HCT116 (cell line): ENCODE measurements at regions not wholly inside any gene's neighbourhood (a gene's known extent, or its start where the extent isn't known, plus 50 kb on each side); places are given as distances from the start of the nearest gene placed in this dataset.

ENCODE experiments used
- ATAC-seq: fragments of 200-7000 bp; cut with Tn5 transposase; 2 replicates; pipeline ENCODE4 v1.9.1; 2020; ENCODE audit warnings: mild to moderate bottlenecking, moderate library complexity
- BruUV-seq: library from RNA; stranded (reverse); fragments of 400-500 nt; replicated peaks from 2 replicates; lab custom pipeline; 2021; lab: Mats Ljungman, UMichigan
- CTCF ChIA-PET: fragments of 300-600 bp; sonication (Branson Sonifier 250); formaldehyde crosslinking; loops from one replicate; lab custom pipeline; 2021; ENCODE audit warnings: antibody characterized with exemption; lab: Charles Lee
- POLR2A ChIA-PET: fragments of 300-600, 350-600 bp; sonication (Branson Sonifier 250); formaldehyde crosslinking; loops from one replicate; lab custom pipeline; 2021; ENCODE audit warnings: antibody characterized with exemption; lab: Charles Lee
- RAD21 ChIA-PET, 2 experiments: fragments of 300-600 bp; sonication (Branson Sonifier 250); formaldehyde crosslinking; loops; one replicate each; lab custom pipeline; 2023; ENCODE audit warnings: low total read pairs in 2 of 2; ENCODE audit not compliant: uncharacterized antibody in 2 of 2, unreplicated experiment in 2 of 2, low non-redundant PET in 1 of 2; lab: Charles Lee
- DNase-seq: peaks from one replicate; pipeline ENCODE4 v3.0.0-alpha.2; 2010; ENCODE audit warnings: low read depth, low spot score
- H2AFZ ChIP-seq: fragments of 200-600 bp; shearing (Covaris generic), sonication (generic); 2 replicates; pipeline ENCODE4 v1.6.1; 2017; ENCODE audit warnings: low read depth, mixed run types, mixed read lengths, antibody characterized with exemption, low read length; ENCODE audit not compliant: poor library complexity, severe bottlenecking
- H3K27ac ChIP-seq: 2 replicates; pipeline ENCODE4 v1.5.1; 2012; ENCODE audit warnings: low read depth, low read length
- H3K27me3 ChIP-seq: fragments of 200-600 bp; sonication (generic); 2 replicates; pipeline ENCODE4 v1.6.1; 2016; ENCODE audit warnings: mixed run types, low read length, mixed read lengths; ENCODE audit not compliant: insufficient read depth
- H3K36me3 ChIP-seq, 2 experiments: fragments of 200-500 bp in 1 of 2; fragments of 200-600 bp in 1 of 2; sonication (Bioruptor generic) in 1 of 2; sonication (generic) in 1 of 2; 2 replicates each; pipeline versions ENCODE4 v1.5.1 to v1.6.1; 2014 to 2016; ENCODE audit warnings: low read length in 2 of 2, inconsistent platforms in 1 of 2, mixed read lengths in 1 of 2, mixed run types in 1 of 2; ENCODE audit not compliant: insufficient read depth in 2 of 2, control insufficient read depth in 1 of 2
- H3K4me1 ChIP-seq, 2 experiments: fragments of 200-600 bp in 1 of 2; sonication (generic) in 1 of 2; 2 replicates each; pipeline versions ENCODE4 v1.5.1 to v1.6.1; 2012 to 2017; ENCODE audit warnings: low read length in 2 of 2, inconsistent platforms in 1 of 2, mild to moderate bottlenecking in 1 of 2, mixed read lengths in 1 of 2, mixed run types in 1 of 2, moderate library complexity in 1 of 2; ENCODE audit not compliant: insufficient read depth in 2 of 2, control insufficient read depth in 1 of 2
- H3K4me2 ChIP-seq: fragments of 200-600 bp; sonication (generic); 2 replicates; pipeline ENCODE4 v1.6.1; 2017; ENCODE audit warnings: mixed run types, low read length, mixed read lengths
- H3K4me3 ChIP-seq, 2 experiments: fragments of 200-600 bp in 1 of 2; sonication (generic) in 1 of 2; replicated peaks in 1 of 2; 2 replicates each; pipeline ENCODE4 v1.5.1; 2011 to 2016; ENCODE audit warnings: low read length in 2 of 2, control low read depth in 1 of 2, low read depth in 1 of 2, mild to moderate bottlenecking in 1 of 2, mixed read lengths in 1 of 2, mixed run types in 1 of 2
- H3K79me2 ChIP-seq: fragments of 200-600 bp; sonication (generic); 2 replicates; pipeline ENCODE4 v1.6.1; 2017; ENCODE audit warnings: mild to moderate bottlenecking, mixed run types, low read length, moderate library complexity, mixed read lengths; ENCODE audit not compliant: insufficient read depth
- H3K9ac ChIP-seq: fragments of 200-600 bp; sonication (generic); 2 replicates; pipeline ENCODE4 v1.6.1; 2016; ENCODE audit warnings: low read length, mixed read lengths
- H3K9me2 ChIP-seq: fragments of 200-600 bp; sonication (generic), shearing (Covaris generic); 2 replicates; pipeline ENCODE4 v1.6.1; 2017; ENCODE audit warnings: mixed run types, mild to moderate bottlenecking, moderate library complexity; ENCODE audit not compliant: insufficient read depth
- H3K9me3 ChIP-seq, 2 experiments: fragments of 200-500 bp in 1 of 2; fragments of 200-600 bp in 1 of 2; sonication (Bioruptor generic) in 1 of 2; sonication (generic) in 1 of 2; 2 replicates each; pipeline ENCODE4 v1.6.1; 2014 to 2017; ENCODE audit warnings: low read length in 2 of 2, mixed read lengths in 2 of 2, inconsistent platforms in 1 of 2, low read depth in 1 of 2, mild to moderate bottlenecking in 1 of 2, mixed run types in 1 of 2, moderate library complexity in 1 of 2; ENCODE audit not compliant: control insufficient read depth in 1 of 2, insufficient read depth in 1 of 2
- H4K20me1 ChIP-seq: fragments of 200-600 bp; sonication (generic), shearing (Covaris generic); 2 replicates; pipeline ENCODE4 v1.6.1; 2017; ENCODE audit warnings: mixed run types, mild to moderate bottlenecking, moderate library complexity; ENCODE audit not compliant: insufficient read depth
- ATF3 ChIP-seq: IDR thresholded peaks from 2 replicates; pipeline ENCODE4 v1.6.1; 2012
- CEBPB ChIP-seq: IDR thresholded peaks from 2 replicates; pipeline ENCODE4 v1.6.1; 2012; ENCODE audit warnings: low read depth
- CTCF ChIP-seq, 3 experiments: fragments of 200-600 bp in 1 of 3; sonication (generic) in 1 of 3; IDR thresholded peaks in 2 of 3; conservative IDR thresholded peaks in 1 of 3; 2 replicates each; pipeline ENCODE4 v1.5.1; 2012 to 2017; ENCODE audit warnings: low read depth in 2 of 3, low read length in 2 of 3, antibody characterized with exemption in 1 of 3, borderline replicate concordance in 1 of 3, control low read depth in 1 of 3, mild to moderate bottlenecking in 1 of 3, mixed read lengths in 1 of 3, mixed run types in 1 of 3, moderate library complexity in 1 of 3; ENCODE audit not compliant: insufficient read depth in 1 of 3
- SIN3A ChIP-seq: IDR thresholded peaks from 2 replicates; pipeline ENCODE4 v1.6.1; 2012; ENCODE audit warnings: low read depth
- ZBTB33 ChIP-seq: IDR thresholded peaks from 2 replicates; pipeline ENCODE4 v1.6.1; 2011; ENCODE audit warnings: mild to moderate bottlenecking, low read length, moderate library complexity; ENCODE audit not compliant: insufficient replicate concordance; ENCODE audit errors: extremely low read depth
- intact Hi-C: fragments of 100-400 bp; cut with micrococcal nuclease; formaldehyde crosslinking; loops from 2 replicates; pipeline ENCODE4 v1.10.0; 2022

- Histone ChIP-seq H3K36me3 (no peaks in the 10 kb centered on the region), H3K27me3 (peaks cover 10% of the 10 kb centered on the region; the same call in 1 of the 2 replicates), H3K9me2 (no peaks in the 10 kb centered on the region), H3K4me2 (no peak overlapping the region), H3K27ac (no peak overlapping the region), H3K79me2 (no peaks in the 10 kb centered on the region), H3K4me3 (no peak overlapping the region), H2AFZ (no peak overlapping the region), H3K9ac (no peak overlapping the region), H4K20me1 (no peaks in the 10 kb centered on the region), H3K4me1 (no peaks in the 10 kb centered on the region), H3K9me3 (no peaks in the 10 kb centered on the region)
- POLR2A ChIA-PET: no interaction called here
- no TSS peak for BruUV-seq
- intact Hi-C loops: no loop called here
- RAD21 ChIA-PET: no interaction called here
- DNase-seq (no peak), ATAC-seq (no peak)
- CTCF ChIA-PET: no interaction called here
- TF ChIP-seq CTCF (IDR thresholded peaks at IDR 0.05 in 2 of 3, conservative IDR thresholded peaks at IDR 0.05 in 1 of 3; ENCODE audit: borderline replicate concordance in 1 of 3, insufficient read depth in 1 of 3, low read depth in 2 of 3, low read length in 2 of 3) (no peak), SIN3A (no peak), CEBPB (no peak), ZBTB33 (no peak), ATF3 (no peak)
Observed at GRCh38 chr4:18171896-18172295, 150.3 kb upstream of the LCORL start.
